BJ (cell line): ENCODE measurements at regions not wholly inside any gene's neighbourhood (a gene's known extent, or its start where the extent isn't known, plus 50 kb on each side); places are given as distances from the start of the nearest gene placed in this dataset.

Source experiments
- CTCF ChIA-PET: fragments of 350-600 bp; formaldehyde crosslinking; extraction: SDS; loops from one replicate; lab custom pipeline; 2021; ENCODE audit warnings: antibody characterized with exemption, inconsistent platforms; lab: Yijun Ruan, JAX
- POLR2A ChIA-PET: fragments of 300-600 bp; sonication (Branson Sonifier 250); formaldehyde crosslinking; extraction: SDS; loops from one replicate; lab custom pipeline; 2021; ENCODE audit warnings: antibody characterized with exemption; lab: Charles Lee
- DNase-seq: peaks from one replicate; pipeline ENCODE4 v3.0.0-alpha.2; 2011; ENCODE audit warnings: low read depth
- H3K27me3 ChIP-seq: 2 replicates; pipeline ENCODE4 v1.6.0; 2011; ENCODE audit warnings: low read length; ENCODE audit not compliant: control insufficient read depth, insufficient read depth
- H3K36me3 ChIP-seq: 2 replicates; pipeline ENCODE4 v1.5.1; 2011; ENCODE audit warnings: low read length; ENCODE audit not compliant: control insufficient read depth, insufficient read depth
- H3K4me3 ChIP-seq: 2 replicates; pipeline ENCODE4 v1.5.1; 2011; ENCODE audit warnings: low read depth, mild to moderate bottlenecking, control low read depth, low read length
- CTCF ChIP-seq: IDR thresholded peaks from 2 replicates; pipeline ENCODE4 v1.5.1; 2011; ENCODE audit warnings: low read depth, mild to moderate bottlenecking, control low read depth, inconsistent platforms, low read length, moderate library complexity; ENCODE audit not compliant: insufficient read depth

DNA sequence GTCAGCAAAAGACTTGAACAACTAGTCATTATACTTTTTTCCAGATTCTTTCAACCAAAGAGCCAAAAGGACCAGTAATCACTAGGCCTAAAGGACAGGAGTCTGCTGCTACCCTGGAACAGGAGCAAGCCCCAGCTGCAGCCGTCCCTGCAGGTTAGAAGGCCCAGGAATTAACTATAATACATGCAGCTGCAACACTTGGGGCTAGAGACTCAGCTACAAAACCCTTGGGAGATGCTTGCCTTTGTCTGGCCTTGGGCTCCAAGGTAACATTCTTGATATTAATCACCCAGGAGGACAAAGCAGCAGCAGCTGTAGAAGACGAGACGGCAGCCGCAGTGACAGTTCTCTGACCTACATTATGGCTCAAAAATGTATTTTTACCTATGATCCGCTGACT is 841.2 kb upstream of the ADGRL4 start:
- Histone ChIP-seq H3K27me3 (no peaks in the 10 kb centered on the region), H3K36me3 (no peaks in the 10 kb centered on the region), H3K4me3 (no peak overlapping the region)
- ChIA-PET POLR2A (no interaction called here), CTCF (interaction anchor here (1.3 kb wide), 1 partner anchor 23 kb away, joined by 3 read pairs; no protein-coding TSS in a partner anchor)
- DNase-seq, result no peak
- TF ChIP-seq CTCF, result no peak

GRCh38 chr1:79845936-79846335 is 839.4 kb upstream of the ADGRL4 start:
- no peak for TF ChIP-seq CTCF

GRCh38 chr1:79842811-79843210 is 836.3 kb upstream of the ADGRL4 start:
- no peaks in the 10 kb centered on the region for H3K27me3 ChIP-seq
- no peak for TF ChIP-seq CTCF
- no peaks in the 10 kb centered on the region for H3K36me3 ChIP-seq
- ChIA-PET CTCF (interaction anchor here (0.7 kb wide), 1 partner anchor 1799 kb away, joined by 3 read pairs; no protein-coding TSS in a partner anchor), POLR2A (no interaction called here)
- H3K4me3 ChIP-seq, result no peak overlapping the region
- DNase-seq, result no peak

More at GRCh38 chr1:79845936-79846335, 839.4 kb upstream of the ADGRL4 start:
- DNase-seq, result no peak
- H3K27me3 ChIP-seq, result no peaks in the 10 kb centered on the region
- POLR2A ChIA-PET, result no interaction called here
- no peak overlapping the region for H3K4me3 ChIP-seq
- CTCF ChIA-PET, result no interaction called here
- no peaks in the 10 kb centered on the region for H3K36me3 ChIP-seq

DNA sequence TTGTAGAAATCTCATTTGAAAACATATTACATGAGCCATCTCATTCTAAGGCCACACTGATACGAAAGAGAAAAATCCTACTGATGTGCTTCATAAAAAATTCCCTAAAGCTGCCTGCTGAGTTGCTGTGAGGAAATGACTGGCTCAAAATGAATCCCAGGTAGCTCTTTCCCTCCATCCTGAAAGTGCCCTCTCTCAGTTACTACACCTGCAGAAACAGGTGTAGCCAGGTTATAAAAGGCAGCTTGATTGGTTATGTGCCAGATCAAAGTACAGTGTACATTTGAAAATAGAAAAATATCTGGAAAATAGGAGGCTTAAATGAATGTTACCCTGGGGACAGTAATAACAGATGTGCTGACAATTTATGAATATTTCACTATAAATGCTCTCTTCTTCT is 833.4 kb upstream of the ADGRL4 start:
- Histone ChIP-seq H3K36me3 (no peaks in the 10 kb centered on the region), H3K4me3 (no peak overlapping the region), H3K27me3 (no peaks in the 10 kb centered on the region)
- DNase-seq, result no peak
- CTCF ChIA-PET, result no interaction called here
- no peak for TF ChIP-seq CTCF
- POLR2A ChIA-PET, result no interaction called here

DNA sequence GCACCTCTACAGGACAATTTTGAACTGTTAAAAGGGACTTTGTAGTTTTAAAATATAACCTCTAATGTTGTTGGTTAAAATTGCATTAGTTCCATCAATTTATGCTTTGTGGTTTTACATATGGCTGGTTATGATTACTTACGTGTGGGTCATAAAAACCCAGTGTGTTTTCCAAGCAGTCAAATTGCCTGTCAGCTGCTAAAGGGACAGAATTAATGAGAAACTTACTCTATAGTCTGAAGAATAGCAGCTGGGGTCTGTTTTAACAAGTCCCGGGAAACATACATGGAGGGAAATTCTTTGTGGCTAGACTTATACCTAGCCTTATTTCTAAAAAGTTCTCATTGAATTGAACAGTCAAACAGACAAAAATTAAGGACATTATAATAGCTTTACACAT is 820.9 kb upstream of the ADGRL4 start:
- H3K27me3 ChIP-seq, result no peaks in the 10 kb centered on the region
- CTCF ChIA-PET, result no interaction called here
- POLR2A ChIA-PET, result no interaction called here
- TF ChIP-seq CTCF, result no peak
- DNase-seq, result no peak
- no peak overlapping the region for H3K4me3 ChIP-seq
- no peaks in the 10 kb centered on the region for H3K36me3 ChIP-seq
